IMR-90 (cell line): ENCODE measurements at regions not wholly inside any gene's neighbourhood (a gene's known extent, or its start where the extent isn't known, plus 50 kb on each side); places are given as distances from the start of the nearest gene placed in this dataset.

Experiments
- ATAC-seq: fragments of 200-7000 bp; cut with Tn5 transposase; 2 replicates; pipeline ENCODE4 v1.9.1; 2020; ENCODE audit warnings: low read depth, mild to moderate bottlenecking, moderate library complexity
- BruUV-seq: library from RNA; stranded (reverse); fragments of 400-500 nt; replicated peaks from 2 replicates; lab custom pipeline; 2021; lab: Mats Ljungman, UMichigan
- CTCF ChIA-PET: fragments of 300-600 bp; formaldehyde crosslinking; extraction: SDS; loops from one replicate; lab custom pipeline; 2021; ENCODE audit warnings: antibody characterized with exemption; lab: Yijun Ruan, JAX
- POLR2A ChIA-PET: fragments of 300-600 bp; sonication (Branson Sonifier 250); formaldehyde crosslinking; loops from one replicate; lab custom pipeline; 2022; ENCODE audit warnings: antibody characterized with exemption; ENCODE audit not compliant: unreplicated experiment; lab: Charles Lee
- DNase-seq: peaks from one replicate; pipeline ENCODE4 v3.0.0; 2013
- H2AFZ ChIP-seq: replicated peaks from 2 replicates; pipeline ENCODE3; 2013; ENCODE audit warnings: low read length, mild to moderate bottlenecking; ENCODE audit not compliant: poor library complexity
- H2AK5ac ChIP-seq: 2 replicates; pipeline ENCODE4 v1.6.1; 2013; ENCODE audit warnings: low read depth, low read length, inconsistent platforms
- H2AK9ac ChIP-seq: replicated peaks from 2 replicates; pipeline ENCODE3; 2013; ENCODE audit warnings: mild to moderate bottlenecking, low read depth, low read length, moderate library complexity; ENCODE audit not compliant: poor library complexity
- H2BK120ac ChIP-seq: 2 replicates; pipeline ENCODE4 v1.6.1; 2013; ENCODE audit warnings: low read depth, low read length, inconsistent platforms
- H2BK15ac ChIP-seq: 3 replicates; pipeline ENCODE4 v1.6.1; 2013; ENCODE audit warnings: low read depth, low read length, inconsistent platforms
- H2BK20ac ChIP-seq: 2 replicates; pipeline ENCODE4 v1.6.1; 2013; ENCODE audit warnings: low read depth, mild to moderate bottlenecking, inconsistent platforms, low read length, moderate library complexity
- H2BK5ac ChIP-seq: 2 replicates; pipeline ENCODE4 v1.6.1; 2013; ENCODE audit warnings: mild to moderate bottlenecking, low read depth, low read length, inconsistent platforms; ENCODE audit not compliant: poor library complexity, severe bottlenecking
- H3K14ac ChIP-seq: replicated peaks from 2 replicates; pipeline ENCODE4 v1.6.1; 2013; ENCODE audit warnings: low read depth, low read length, inconsistent platforms
- H3K18ac ChIP-seq: 2 replicates; pipeline ENCODE4 v1.6.1; 2013; ENCODE audit warnings: low read depth, low read length, control low read depth
- H3K23ac ChIP-seq: 2 replicates; pipeline ENCODE4 v1.6.1; 2013; ENCODE audit warnings: low read depth, low read length, inconsistent platforms
- H3K27ac ChIP-seq: 2 replicates; pipeline ENCODE4 v1.5.1; 2013; ENCODE audit warnings: mild to moderate bottlenecking, control low read depth, low read length; ENCODE audit not compliant: insufficient read depth
- H3K27me3 ChIP-seq: 2 replicates; pipeline ENCODE4 v1.6.1; 2013; ENCODE audit warnings: low read length; ENCODE audit not compliant: control insufficient read depth, insufficient read depth
- H3K36me3 ChIP-seq: 2 replicates; pipeline ENCODE4 v1.6.1; 2013; ENCODE audit warnings: low read length, mixed read lengths; ENCODE audit not compliant: control insufficient read depth, insufficient read depth
- H3K4ac ChIP-seq: 2 replicates; pipeline ENCODE4 v1.6.1; 2013; ENCODE audit warnings: low read depth, low read length, inconsistent platforms
- H3K4me1 ChIP-seq: 2 replicates; pipeline ENCODE4 v1.6.1; 2013; ENCODE audit warnings: low read length, mixed read lengths; ENCODE audit not compliant: control insufficient read depth, insufficient read depth
- H3K4me2 ChIP-seq: 2 replicates; pipeline ENCODE4 v1.6.1; 2013; ENCODE audit warnings: low read depth, mild to moderate bottlenecking, control low read depth, low read length, moderate library complexity
- H3K4me3 ChIP-seq: 2 replicates; pipeline ENCODE4 v1.5.1; 2013; ENCODE audit warnings: low read depth, mild to moderate bottlenecking, control low read depth, low read length, moderate library complexity; ENCODE audit not compliant: insufficient read depth
- H3K56ac ChIP-seq: 2 replicates; pipeline ENCODE4 v1.6.1; 2013; ENCODE audit warnings: low read length, inconsistent platforms; ENCODE audit not compliant: insufficient read depth; ENCODE audit errors: extremely low read depth
- H3K79me1 ChIP-seq, 2 experiments: 2 replicates each; pipeline ENCODE4 v1.6.1; 2013; ENCODE audit warnings: low read length in 2 of 2, inconsistent platforms in 1 of 2, low read depth in 1 of 2
- H3K9ac ChIP-seq: 2 replicates; pipeline ENCODE4 v1.6.1; 2013; ENCODE audit warnings: low read depth, low read length, control low read depth
- H3K9me1 ChIP-seq: 2 replicates; pipeline ENCODE4 v1.6.1; 2013; ENCODE audit warnings: low read length, inconsistent platforms; ENCODE audit not compliant: insufficient read depth
- H3K9me3 ChIP-seq: 2 replicates; pipeline ENCODE4 v1.6.1; 2013; ENCODE audit warnings: low read length; ENCODE audit not compliant: control insufficient read depth, insufficient read depth
- H4K20me1 ChIP-seq: 2 replicates; pipeline ENCODE4 v1.6.1; 2013; ENCODE audit warnings: low read length, inconsistent platforms; ENCODE audit not compliant: insufficient read depth
- H4K5ac ChIP-seq: 2 replicates; pipeline ENCODE4 v1.6.1; 2013; ENCODE audit warnings: mild to moderate bottlenecking, low read depth, low read length, control low read depth
- H4K8ac ChIP-seq, 2 experiments: 2 replicates each; pipeline ENCODE4 v1.6.1; 2013; ENCODE audit warnings: low read depth in 2 of 2, low read length in 2 of 2, control low read depth in 1 of 2, inconsistent platforms in 1 of 2
- H4K91ac ChIP-seq: 2 replicates; pipeline ENCODE4 v1.6.1; 2013; ENCODE audit warnings: low read depth, low read length, inconsistent platforms; ENCODE audit not compliant: insufficient read depth
- BHLHE40 ChIP-seq: fragments of 150-350 bp; IDR thresholded peaks from 2 replicates; pipeline ENCODE4 v1.6.1; 2016; ENCODE audit warnings: mild to moderate bottlenecking, low read depth, low read length
- CEBPB ChIP-seq: IDR thresholded peaks from 2 replicates; pipeline ENCODE4 v1.6.1; 2012; ENCODE audit warnings: low read depth, low read length, improper control_type of control experiment
- CHD1 ChIP-seq: IDR thresholded peaks from 2 replicates; pipeline ENCODE4 v1.6.1; 2012; ENCODE audit warnings: low read depth, low read length, improper control_type of control experiment
- ELK1 ChIP-seq: fragments of 150-350 bp; IDR thresholded peaks from 2 replicates; pipeline ENCODE4 v1.6.1; 2016; ENCODE audit warnings: low read depth, mild to moderate bottlenecking, low read length, moderate library complexity, borderline replicate concordance
- MAZ ChIP-seq: IDR thresholded peaks from 2 replicates; pipeline ENCODE4 v1.6.1; 2012; ENCODE audit warnings: low read depth, mild to moderate bottlenecking, low read length, improper control_type of control experiment, moderate library complexity, borderline replicate concordance
- RAD21 ChIP-seq: IDR thresholded peaks from 2 replicates; pipeline ENCODE4 v1.6.1; 2012; ENCODE audit warnings: low read length, improper control_type of control experiment
- RCOR1 ChIP-seq: IDR thresholded peaks from 2 replicates; pipeline ENCODE4 v1.6.1; 2012; ENCODE audit warnings: mild to moderate bottlenecking, low read length, improper control_type of control experiment; ENCODE audit not compliant: insufficient replicate concordance
- WGBS, 2 experiments: methylation state at CpG; one replicate each; pipeline versions ENCODE4 v1.1.5 to v1.1.7; 2013; ENCODE audit warnings: missing lambda C conversion rate in 2 of 2; ENCODE audit not compliant: insufficient read length in 1 of 2; ENCODE audit errors: extremely low coverage in 2 of 2; 5-methylcytosine and 5-hydroxymethylcytosine counted together
- dilution Hi-C: fragments of 300-500 bp; cut with HindIII; formaldehyde crosslinking; loops from one replicate; pipeline ENCODE4 v1.14.3; 2018; ENCODE audit warnings: low sequenced_read_pairs; ENCODE audit not compliant: unreplicated experiment
- in situ Hi-C: fragments of 300-500 bp; cut with MboI; formaldehyde crosslinking; loops from 3 replicates; pipeline ENCODE4 v1.14.3; 2019; ENCODE audit warnings: low sequenced_read_pairs, inconsistent platforms, mixed read lengths
- intact Hi-C: fragments of 100-400 bp; cut with micrococcal nuclease; formaldehyde crosslinking; loops from 2 replicates; pipeline ENCODE4 v1.10.0; 2022
- TF ChIP-seq, protein P1 (sequence below): conservative IDR thresholded peaks from 2 replicates; pipeline ENCODE4 v1.5.1; 2012; ENCODE audit warnings: mild to moderate bottlenecking, low read depth, low read length, improper control_type of control experiment

DNA sequence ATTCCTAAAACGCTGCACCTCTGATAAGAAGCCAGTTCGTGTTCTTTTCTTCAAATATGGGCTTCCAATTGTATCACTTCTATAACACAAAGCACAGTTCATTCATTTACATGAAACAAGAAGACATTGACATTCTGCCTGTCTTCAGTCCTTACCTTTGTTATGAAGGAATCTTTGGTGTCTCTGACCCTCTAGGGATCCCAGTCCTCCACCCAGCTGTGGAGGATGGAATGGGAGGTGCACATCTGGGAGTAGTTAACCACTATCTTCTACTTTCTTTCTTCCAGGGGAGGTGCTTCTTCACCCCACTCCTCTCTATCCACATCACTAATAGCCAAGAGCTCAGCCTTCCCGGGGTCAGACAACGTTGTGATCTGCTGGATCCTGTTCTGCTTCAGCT is 233.4 kb downstream of the CDC5L start:
- Histone ChIP-seq H2AK9ac (no peak overlapping the region), H2BK120ac (no peak overlapping the region), H4K5ac (no peak overlapping the region), H4K20me1 (no peaks in the 10 kb centered on the region), H4K8ac (no peak overlapping the region), H2BK20ac (no peak overlapping the region), H4K91ac (no peak overlapping the region), H3K14ac (no peak overlapping the region), H3K9me1 (peaks cover under 1% of the 10 kb centered on the region; the same call in 1 of the 2 replicates), H3K4me2 (no peak overlapping the region), H3K23ac (no peak overlapping the region), H3K4ac (no peak overlapping the region), H2BK15ac (no peak overlapping the region), H3K56ac (no peak overlapping the region), H3K4me1 (no peaks in the 10 kb centered on the region), H3K27ac (no peak overlapping the region), H2AK5ac (no peak overlapping the region), H2BK5ac (no peak overlapping the region), H2AFZ (no peak overlapping the region), H3K79me1 (no peaks in the 10 kb centered on the region), H3K9me3 (no peaks in the 10 kb centered on the region), H3K4me3 (no peak overlapping the region), H3K36me3 (no peaks in the 10 kb centered on the region), H3K9ac (no peak overlapping the region), H3K18ac (no peak overlapping the region), H3K27me3 (peaks cover 48% of the 10 kb centered on the region)
- intact Hi-C loops = no loop called here
- DNase-seq (no peak), ATAC-seq (no peak)
- ChIA-PET CTCF (no interaction called here), POLR2A (no interaction called here)
- in situ Hi-C loops = no loop called here
- no CpG with 5 or more reads among the region's 4 CpGs for WGBS, 2 experiments
- BruUV-seq = no TSS peak
- TF ChIP-seq, protein P1, sequence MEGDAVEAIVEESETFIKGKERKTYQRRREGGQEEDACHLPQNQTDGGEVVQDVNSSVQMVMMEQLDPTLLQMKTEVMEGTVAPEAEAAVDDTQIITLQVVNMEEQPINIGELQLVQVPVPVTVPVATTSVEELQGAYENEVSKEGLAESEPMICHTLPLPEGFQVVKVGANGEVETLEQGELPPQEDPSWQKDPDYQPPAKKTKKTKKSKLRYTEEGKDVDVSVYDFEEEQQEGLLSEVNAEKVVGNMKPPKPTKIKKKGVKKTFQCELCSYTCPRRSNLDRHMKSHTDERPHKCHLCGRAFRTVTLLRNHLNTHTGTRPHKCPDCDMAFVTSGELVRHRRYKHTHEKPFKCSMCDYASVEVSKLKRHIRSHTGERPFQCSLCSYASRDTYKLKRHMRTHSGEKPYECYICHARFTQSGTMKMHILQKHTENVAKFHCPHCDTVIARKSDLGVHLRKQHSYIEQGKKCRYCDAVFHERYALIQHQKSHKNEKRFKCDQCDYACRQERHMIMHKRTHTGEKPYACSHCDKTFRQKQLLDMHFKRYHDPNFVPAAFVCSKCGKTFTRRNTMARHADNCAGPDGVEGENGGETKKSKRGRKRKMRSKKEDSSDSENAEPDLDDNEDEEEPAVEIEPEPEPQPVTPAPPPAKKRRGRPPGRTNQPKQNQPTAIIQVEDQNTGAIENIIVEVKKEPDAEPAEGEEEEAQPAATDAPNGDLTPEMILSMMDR = no peak
- TF ChIP-seq RAD21 (no peak), ELK1 (no peak), BHLHE40 (no peak), CHD1 (no peak), RCOR1 (no peak), MAZ (no peak), CEBPB (no peak)
- dilution Hi-C loops = no loop called here
